GM23338 (cell line): ENCODE measurements at regions not wholly inside any gene's neighbourhood (a gene's known extent, or its start where the extent isn't known, plus 50 kb on each side); places are given as distances from the start of the nearest gene placed in this dataset.

Experiments used
- ATAC-seq: fragments of 200-7000 bp; cut with Tn5 transposase; 3 replicates; pipeline ENCODE4 v1.9.1; 2020
- DNase-seq: peaks from one replicate; pipeline ENCODE4 v3.0.0-alpha.2; 2015; ENCODE audit warnings: low spot score
- H2AFZ ChIP-seq: fragments of 200-600 bp; sonication (generic); 2 replicates; pipeline ENCODE4 v1.8.0; 2016; ENCODE audit warnings: antibody characterized with exemption, mild to moderate bottlenecking, moderate library complexity
- H3F3A ChIP-seq: fragments of 200-600 bp; sonication (generic); replicated peaks from 2 replicates; pipeline ENCODE4 v1.8.0; 2017; ENCODE audit warnings: antibody characterized with exemption, mixed run types, low read depth
- H3K27ac ChIP-seq: fragments of 200-600 bp; sonication (generic); 2 replicates; pipeline ENCODE4 v1.6.1; 2016; ENCODE audit warnings: low read depth
- H3K27me3 ChIP-seq: fragments of 200-600 bp; sonication (generic); 2 replicates; pipeline ENCODE4 v1.8.0; 2016; ENCODE audit warnings: mild to moderate bottlenecking, mixed run types, moderate library complexity; ENCODE audit not compliant: insufficient read depth
- H3K36me3 ChIP-seq: fragments of 200-600 bp; sonication (generic); 2 replicates; pipeline ENCODE4 v1.8.0; 2016; ENCODE audit warnings: mild to moderate bottlenecking; ENCODE audit not compliant: insufficient read depth
- H3K4me1 ChIP-seq: fragments of 200-600 bp; sonication (generic); 2 replicates; pipeline ENCODE4 v1.8.0; 2016; ENCODE audit warnings: mild to moderate bottlenecking, moderate library complexity; ENCODE audit not compliant: insufficient read depth
- H3K4me2 ChIP-seq: fragments of 200-600 bp; sonication (generic); 2 replicates; pipeline ENCODE4 v1.7.1; 2017; ENCODE audit warnings: mixed run types
- H3K4me3 ChIP-seq: fragments of 200-600 bp; sonication (generic); 2 replicates; pipeline ENCODE4 v1.6.1; 2016; ENCODE audit warnings: mixed run types
- H3K79me2 ChIP-seq: fragments of 200-600 bp; sonication (generic); replicated peaks from 2 replicates; pipeline ENCODE4 v1.8.0; 2017; ENCODE audit warnings: mild to moderate bottlenecking; ENCODE audit not compliant: insufficient read depth
- H3K9me2 ChIP-seq: fragments of 200-600 bp; sonication (generic); 2 replicates; pipeline ENCODE4 v1.8.0; 2017; ENCODE audit not compliant: insufficient read depth
- H4K20me1 ChIP-seq: fragments of 200-600 bp; sonication (generic); replicated peaks from 2 replicates; pipeline ENCODE4 v1.8.0; 2017; ENCODE audit warnings: mild to moderate bottlenecking; ENCODE audit not compliant: insufficient read depth
- H3K27ac Mint-ChIP-seq: 2 replicates; pipeline ENCODE4 v1.8.0; 2020; ENCODE audit warnings: inconsistent platforms, mild to moderate bottlenecking, moderate library complexity, mixed read lengths
- H3K27me3 Mint-ChIP-seq: 3 replicates; pipeline ENCODE4 v1.8.0; 2022; ENCODE audit warnings: low read depth, mild to moderate bottlenecking, moderate library complexity, mixed read lengths, inconsistent platforms; ENCODE audit not compliant: insufficient read depth, poor library complexity
- H3K36me3 Mint-ChIP-seq: 3 replicates; pipeline ENCODE4 v1.8.0; 2021; ENCODE audit warnings: low read depth, mild to moderate bottlenecking, inconsistent platforms, moderate library complexity, mixed read lengths
- H3K4me1 Mint-ChIP-seq: 3 replicates; pipeline ENCODE4 v1.8.0; 2020; ENCODE audit warnings: mild to moderate bottlenecking, inconsistent platforms, mixed read lengths
- H3K4me3 Mint-ChIP-seq: 3 replicates; pipeline ENCODE4 v1.8.0; 2021; ENCODE audit warnings: moderate library complexity, mild to moderate bottlenecking, inconsistent platforms, mixed read lengths
- H3K9me3 Mint-ChIP-seq: 3 replicates; pipeline ENCODE4 v1.8.0; 2020; ENCODE audit warnings: moderate library complexity, mild to moderate bottlenecking, inconsistent platforms, mixed read lengths
- CREB1 ChIP-seq: fragments of 250-450 bp; sonication (Bioruptor Pico); IDR thresholded peaks from 2 replicates; pipeline ENCODE4 v1.5.0; 2020; ENCODE audit warnings: low read depth, mild to moderate bottlenecking, moderate library complexity
- CTCF ChIP-seq, 2 experiments: fragments of 200-600 bp in 1 of 2; sonication (generic) in 1 of 2; conservative IDR thresholded peaks; 2 replicates each; pipeline versions ENCODE4 v1.5.1 to v1.6.1; 2016 to 2017; ENCODE audit warnings: antibody characterized with exemption in 2 of 2, low read depth in 2 of 2, mild to moderate bottlenecking in 2 of 2, moderate library complexity in 1 of 2
- ETS1 ChIP-seq: IDR thresholded peaks from 2 replicates; pipeline ENCODE4 v1.6.1; 2016; ENCODE audit warnings: antibody characterized with exemption
- EZH2 ChIP-seq: fragments of 200-600 bp; sonication (generic); IDR thresholded peaks from one replicate; pipeline ENCODE4 v1.8.0; 2017; ENCODE audit warnings: antibody characterized with exemption, mild to moderate bottlenecking, low read depth; ENCODE audit not compliant: unreplicated experiment
- EZH2phosphoT487 ChIP-seq: fragments of 200-600 bp; sonication (generic); IDR thresholded peaks from one replicate; pipeline ENCODE4 v1.8.1; 2018; ENCODE audit warnings: antibody characterized with exemption; ENCODE audit not compliant: unreplicated experiment
- JUNB ChIP-seq: IDR thresholded peaks from one replicate; pipeline ENCODE4 v1.6.1; 2016; ENCODE audit warnings: antibody characterized with exemption; ENCODE audit not compliant: unreplicated experiment
- NANOG ChIP-seq: IDR thresholded peaks from 2 replicates; pipeline ENCODE4 v1.6.1; 2016; ENCODE audit warnings: antibody characterized with exemption, borderline replicate concordance
- POLR2AphosphoS5 ChIP-seq: IDR thresholded peaks from 2 replicates; pipeline ENCODE4 v1.6.1; 2016; ENCODE audit warnings: antibody characterized with exemption, low read depth
- STAT1 ChIP-seq: IDR thresholded peaks from one replicate; pipeline ENCODE4 v1.6.1; 2016; ENCODE audit warnings: antibody characterized with exemption; ENCODE audit not compliant: unreplicated experiment
- ZNF114 ChIP-seq: fragments of 250-450 bp; sonication (Bioruptor Pico); IDR thresholded peaks from 2 replicates; pipeline ENCODE4 v1.5.0; 2020; ENCODE audit warnings: mild to moderate bottlenecking, moderate library complexity
- ZNF331 ChIP-seq: fragments of 250-450 bp; sonication (Bioruptor Pico); IDR thresholded peaks from 2 replicates; pipeline ENCODE4 v1.5.0; 2020; ENCODE audit warnings: low read depth, mild to moderate bottlenecking, moderate library complexity
- TF ChIP-seq, protein P1 (sequence below): IDR thresholded peaks from one replicate; pipeline ENCODE4 v1.6.1; 2018; ENCODE audit warnings: antibody characterized with exemption; ENCODE audit not compliant: unreplicated experiment
- TF ChIP-seq, protein P2 (sequence below): fragments of 250-450 bp; sonication (Bioruptor Pico); IDR thresholded peaks from 2 replicates; pipeline ENCODE4 v1.5.0; 2020; ENCODE audit warnings: mild to moderate bottlenecking, moderate library complexity

DNA sequence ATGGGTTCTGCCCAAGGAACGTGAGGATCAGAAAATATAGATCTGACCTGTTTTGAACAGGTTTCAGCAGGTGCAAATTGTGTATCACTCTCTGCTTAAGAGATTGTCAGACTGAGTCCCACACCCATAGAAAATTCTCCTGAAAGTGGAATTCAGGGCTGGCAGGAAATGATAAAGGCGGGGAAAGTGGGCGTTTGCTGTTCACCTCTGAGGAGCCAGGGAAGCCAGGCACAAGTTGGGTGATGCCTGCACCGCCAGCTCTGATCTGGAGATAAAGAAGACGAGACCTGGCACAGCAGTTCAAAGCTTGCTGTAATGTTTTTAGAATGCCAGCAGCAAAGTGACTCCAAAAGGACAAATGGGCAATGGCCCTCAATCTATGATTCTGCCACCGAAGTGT lies 356.5 kb upstream of the SOX5 start:
- H3K4me3 ChIP-seq: no peak overlapping the region
- H3K27me3 ChIP-seq: no peaks in the 10 kb centered on the region
- DNase-seq (no peak), ATAC-seq (no peak)
- H3K27ac Mint-ChIP-seq: no peak overlapping the region
- no peak overlapping the region for H3K4me3 Mint-ChIP-seq
- H3K36me3 Mint-ChIP-seq: peaks cover 2% of the 10 kb centered on the region; the same call in 2 of the 3 replicates
- H3K4me1 Mint-ChIP-seq: peaks cover 36% of the 10 kb centered on the region
- peaks cover 29% of the 10 kb centered on the region for H3K4me1 ChIP-seq
- TF ChIP-seq, protein P1, sequence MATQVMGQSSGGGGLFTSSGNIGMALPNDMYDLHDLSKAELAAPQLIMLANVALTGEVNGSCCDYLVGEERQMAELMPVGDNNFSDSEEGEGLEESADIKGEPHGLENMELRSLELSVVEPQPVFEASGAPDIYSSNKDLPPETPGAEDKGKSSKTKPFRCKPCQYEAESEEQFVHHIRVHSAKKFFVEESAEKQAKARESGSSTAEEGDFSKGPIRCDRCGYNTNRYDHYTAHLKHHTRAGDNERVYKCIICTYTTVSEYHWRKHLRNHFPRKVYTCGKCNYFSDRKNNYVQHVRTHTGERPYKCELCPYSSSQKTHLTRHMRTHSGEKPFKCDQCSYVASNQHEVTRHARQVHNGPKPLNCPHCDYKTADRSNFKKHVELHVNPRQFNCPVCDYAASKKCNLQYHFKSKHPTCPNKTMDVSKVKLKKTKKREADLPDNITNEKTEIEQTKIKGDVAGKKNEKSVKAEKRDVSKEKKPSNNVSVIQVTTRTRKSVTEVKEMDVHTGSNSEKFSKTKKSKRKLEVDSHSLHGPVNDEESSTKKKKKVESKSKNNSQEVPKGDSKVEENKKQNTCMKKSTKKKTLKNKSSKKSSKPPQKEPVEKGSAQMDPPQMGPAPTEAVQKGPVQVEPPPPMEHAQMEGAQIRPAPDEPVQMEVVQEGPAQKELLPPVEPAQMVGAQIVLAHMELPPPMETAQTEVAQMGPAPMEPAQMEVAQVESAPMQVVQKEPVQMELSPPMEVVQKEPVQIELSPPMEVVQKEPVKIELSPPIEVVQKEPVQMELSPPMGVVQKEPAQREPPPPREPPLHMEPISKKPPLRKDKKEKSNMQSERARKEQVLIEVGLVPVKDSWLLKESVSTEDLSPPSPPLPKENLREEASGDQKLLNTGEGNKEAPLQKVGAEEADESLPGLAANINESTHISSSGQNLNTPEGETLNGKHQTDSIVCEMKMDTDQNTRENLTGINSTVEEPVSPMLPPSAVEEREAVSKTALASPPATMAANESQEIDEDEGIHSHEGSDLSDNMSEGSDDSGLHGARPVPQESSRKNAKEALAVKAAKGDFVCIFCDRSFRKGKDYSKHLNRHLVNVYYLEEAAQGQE: no peak
- TF ChIP-seq EZH2: no peak
- TF ChIP-seq ETS1: no peak
- TF ChIP-seq CTCF (conservative IDR thresholded peaks at IDR 0.05; ENCODE audit: low read depth in 2 of 2): no peak
- TF ChIP-seq, protein P2, sequence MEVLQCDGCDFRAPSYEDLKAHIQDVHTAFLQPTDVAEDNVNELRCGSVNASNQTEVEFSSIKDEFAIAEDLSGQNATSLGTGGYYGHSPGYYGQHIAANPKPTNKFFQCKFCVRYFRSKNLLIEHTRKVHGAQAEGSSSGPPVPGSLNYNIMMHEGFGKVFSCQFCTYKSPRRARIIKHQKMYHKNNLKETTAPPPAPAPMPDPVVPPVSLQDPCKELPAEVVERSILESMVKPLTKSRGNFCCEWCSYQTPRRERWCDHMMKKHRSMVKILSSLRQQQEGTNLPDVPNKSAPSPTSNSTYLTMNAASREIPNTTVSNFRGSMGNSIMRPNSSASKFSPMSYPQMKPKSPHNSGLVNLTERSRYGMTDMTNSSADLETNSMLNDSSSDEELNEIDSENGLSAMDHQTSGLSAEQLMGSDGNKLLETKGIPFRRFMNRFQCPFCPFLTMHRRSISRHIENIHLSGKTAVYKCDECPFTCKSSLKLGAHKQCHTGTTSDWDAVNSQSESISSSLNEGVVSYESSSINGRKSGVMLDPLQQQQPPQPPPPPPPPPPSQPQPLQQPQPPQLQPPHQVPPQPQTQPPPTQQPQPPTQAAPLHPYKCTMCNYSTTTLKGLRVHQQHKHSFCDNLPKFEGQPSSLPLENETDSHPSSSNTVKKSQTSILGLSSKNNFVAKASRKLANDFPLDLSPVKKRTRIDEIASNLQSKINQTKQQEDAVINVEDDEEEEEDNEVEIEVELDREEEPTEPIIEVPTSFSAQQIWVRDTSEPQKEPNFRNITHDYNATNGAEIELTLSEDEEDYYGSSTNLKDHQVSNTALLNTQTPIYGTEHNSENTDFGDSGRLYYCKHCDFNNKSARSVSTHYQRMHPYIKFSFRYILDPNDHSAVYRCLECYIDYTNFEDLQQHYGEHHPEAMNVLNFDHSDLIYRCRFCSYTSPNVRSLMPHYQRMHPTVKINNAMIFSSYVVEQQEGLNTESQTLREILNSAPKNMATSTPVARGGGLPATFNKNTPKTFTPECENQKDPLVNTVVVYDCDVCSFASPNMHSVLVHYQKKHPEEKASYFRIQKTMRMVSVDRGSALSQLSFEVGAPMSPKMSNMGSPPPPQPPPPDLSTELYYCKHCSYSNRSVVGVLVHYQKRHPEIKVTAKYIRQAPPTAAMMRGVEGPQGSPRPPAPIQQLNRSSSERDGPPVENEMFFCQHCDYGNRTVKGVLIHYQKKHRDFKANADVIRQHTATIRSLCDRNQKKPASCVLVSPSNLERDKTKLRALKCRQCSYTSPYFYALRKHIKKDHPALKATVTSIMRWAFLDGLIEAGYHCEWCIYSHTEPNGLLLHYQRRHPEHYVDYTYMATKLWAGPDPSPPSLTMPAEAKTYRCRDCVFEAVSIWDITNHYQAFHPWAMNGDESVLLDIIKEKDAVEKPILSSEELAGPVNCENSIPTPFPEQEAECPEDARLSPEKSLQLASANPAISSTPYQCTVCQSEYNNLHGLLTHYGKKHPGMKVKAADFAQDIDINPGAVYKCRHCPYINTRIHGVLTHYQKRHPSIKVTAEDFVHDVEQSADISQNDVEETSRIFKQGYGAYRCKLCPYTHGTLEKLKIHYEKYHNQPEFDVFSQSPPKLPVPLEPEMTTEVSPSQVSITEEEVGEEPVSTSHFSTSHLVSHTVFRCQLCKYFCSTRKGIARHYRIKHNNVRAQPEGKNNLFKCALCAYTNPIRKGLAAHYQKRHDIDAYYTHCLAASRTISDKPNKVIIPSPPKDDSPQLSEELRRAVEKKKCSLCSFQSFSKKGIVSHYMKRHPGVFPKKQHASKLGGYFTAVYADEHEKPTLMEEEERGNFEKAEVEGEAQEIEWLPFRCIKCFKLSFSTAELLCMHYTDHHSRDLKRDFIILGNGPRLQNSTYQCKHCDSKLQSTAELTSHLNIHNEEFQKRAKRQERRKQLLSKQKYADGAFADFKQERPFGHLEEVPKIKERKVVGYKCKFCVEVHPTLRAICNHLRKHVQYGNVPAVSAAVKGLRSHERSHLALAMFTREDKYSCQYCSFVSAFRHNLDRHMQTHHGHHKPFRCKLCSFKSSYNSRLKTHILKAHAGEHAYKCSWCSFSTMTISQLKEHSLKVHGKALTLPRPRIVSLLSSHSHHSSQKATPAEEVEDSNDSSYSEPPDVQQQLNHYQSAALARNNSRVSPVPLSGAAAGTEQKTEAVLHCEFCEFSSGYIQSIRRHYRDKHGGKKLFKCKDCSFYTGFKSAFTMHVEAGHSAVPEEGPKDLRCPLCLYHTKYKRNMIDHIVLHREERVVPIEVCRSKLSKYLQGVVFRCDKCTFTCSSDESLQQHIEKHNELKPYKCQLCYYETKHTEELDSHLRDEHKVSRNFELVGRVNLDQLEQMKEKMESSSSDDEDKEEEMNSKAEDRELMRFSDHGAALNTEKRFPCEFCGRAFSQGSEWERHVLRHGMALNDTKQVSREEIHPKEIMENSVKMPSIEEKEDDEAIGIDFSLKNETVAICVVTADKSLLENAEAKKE: no peak
- TF ChIP-seq NANOG: no peak
- TF ChIP-seq ZNF114 (CRISPR knock-in tag): no peak
- no peak for TF ChIP-seq POLR2AphosphoS5
- no peak for TF ChIP-seq ZNF331
- no peak for TF ChIP-seq STAT1
- no peak for TF ChIP-seq EZH2phosphoT487
- TF ChIP-seq CREB1 (CRISPR knock-in tag): no peak
- no peak for TF ChIP-seq JUNB
- H2AFZ ChIP-seq: no peak overlapping the region
- H3K4me2 ChIP-seq: no peak overlapping the region
- H4K20me1 ChIP-seq: no peaks in the 10 kb centered on the region
- no peak overlapping the region for H3K27ac ChIP-seq
- H3K9me3 Mint-ChIP-seq: 0 out of 3 replicates have a peak, but pooled peaks cover 2% of the 10 kb centered on the region
- H3K27me3 Mint-ChIP-seq: peaks cover 2% of the 10 kb centered on the region
- H3F3A ChIP-seq: no peaks in the 10 kb centered on the region
- peaks cover 5% of the 10 kb centered on the region; the same call in 1 of the 2 replicates for H3K9me2 ChIP-seq
- no peaks in the 10 kb centered on the region for H3K36me3 ChIP-seq
- H3K79me2 ChIP-seq: no peaks in the 10 kb centered on the region
